MCF 10A (cell line): ENCODE measurements at regions not wholly inside any gene's neighbourhood (a gene's known extent, or its start where the extent isn't known, plus 50 kb on each side); places are given as distances from the start of the nearest gene placed in this dataset.
A peak's percentile ranks its signal among the peaks of the same experiment; 100 is the strongest.

Experiments used
- BruUV-seq: library from RNA; stranded (reverse); fragments of 400-500 nt; replicated peaks from 2 replicates; lab custom pipeline; 2021; lab: Mats Ljungman, UMichigan
- CTCF ChIA-PET: fragments of 300-600 bp; sonication (Branson Sonifier 250); formaldehyde crosslinking; extraction: SDS; loops from one replicate; lab custom pipeline; 2021; ENCODE audit warnings: antibody characterized with exemption, inconsistent platforms; lab: Yijun Ruan, JAX
- POLR2A ChIA-PET: fragments of 300-600, 350-650 bp; sonication (Branson Sonifier 250); formaldehyde crosslinking; extraction: SDS; loops from one replicate; lab custom pipeline; 2020; ENCODE audit warnings: antibody characterized with exemption, inconsistent platforms; lab: Yijun Ruan, JAX
- DNase-seq: peaks from one replicate; pipeline ENCODE4 v3.0.0-alpha.2; 2018; ENCODE audit not compliant: unreplicated experiment
- H3K27ac Mint-ChIP-seq: one replicate; pipeline ENCODE4 v1.8.0; 2022; ENCODE audit warnings: mild to moderate bottlenecking, low read depth, mixed read lengths; ENCODE audit not compliant: unreplicated experiment
- H3K27me3 Mint-ChIP-seq: one replicate; pipeline ENCODE4 v1.8.0; 2022; ENCODE audit warnings: mixed read lengths; ENCODE audit not compliant: insufficient read depth, unreplicated experiment
- H3K36me3 Mint-ChIP-seq: one replicate; pipeline ENCODE4 v1.8.0; 2022; ENCODE audit warnings: mild to moderate bottlenecking, moderate library complexity, mixed read lengths; ENCODE audit not compliant: insufficient read depth, unreplicated experiment
- H3K4me1 Mint-ChIP-seq: one replicate; pipeline ENCODE4 v1.8.0; 2022; ENCODE audit warnings: mixed read lengths; ENCODE audit not compliant: insufficient read depth, unreplicated experiment
- H3K4me3 Mint-ChIP-seq: one replicate; pipeline ENCODE4 v1.8.0; 2022; ENCODE audit warnings: mild to moderate bottlenecking, moderate library complexity, mixed read lengths; ENCODE audit not compliant: unreplicated experiment
- H3K9me3 Mint-ChIP-seq: one replicate; pipeline ENCODE4 v1.8.0; 2022; ENCODE audit warnings: mixed read lengths; ENCODE audit not compliant: unreplicated experiment
- intact Hi-C: fragments of 100-400 bp; cut with micrococcal nuclease; formaldehyde crosslinking; loops from 2 replicates; pipeline ENCODE4 v1.14.1; 2022
- TF ChIP-seq, protein P1 (sequence below): fragments of 200-600 bp; IDR thresholded peaks from one replicate; pipeline ENCODE4 v1.8.0; 2022; ENCODE audit warnings: antibody characterized with exemption, mild to moderate bottlenecking; ENCODE audit not compliant: unreplicated experiment

DNA sequence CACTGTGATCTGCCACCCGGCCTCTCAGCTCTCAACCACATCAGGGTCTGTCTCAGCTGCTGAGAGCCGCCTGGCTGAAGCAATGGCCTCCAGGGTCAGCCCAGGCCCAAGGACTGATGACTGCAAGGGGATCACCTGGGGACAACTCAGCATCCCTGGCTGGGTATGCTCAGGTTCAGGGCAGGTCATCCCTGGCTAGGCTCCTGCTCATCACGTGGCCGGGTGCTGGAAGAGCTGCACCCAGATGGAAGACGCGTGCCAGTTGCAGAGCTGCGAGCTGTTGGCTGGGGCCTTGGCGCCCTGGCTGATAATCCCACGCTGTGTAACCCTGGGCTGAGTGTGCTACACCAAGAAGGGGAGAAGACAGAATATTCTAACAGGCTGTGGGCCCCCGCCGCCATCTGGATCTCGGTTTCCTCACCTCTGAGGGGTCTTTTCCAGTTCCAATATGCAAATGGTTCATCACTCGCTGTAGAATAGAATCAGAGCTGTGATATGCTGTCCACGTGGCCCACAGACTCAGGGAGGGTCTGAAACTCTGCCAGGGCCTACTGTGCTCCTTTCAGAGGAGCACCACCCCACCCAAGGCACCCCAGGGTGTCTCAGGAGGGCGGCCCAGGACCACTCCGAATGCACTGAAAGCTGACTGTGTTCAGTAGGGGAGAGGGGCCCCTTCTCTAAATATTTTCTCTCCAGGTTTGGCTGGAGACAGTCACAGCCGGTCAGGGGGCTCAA lies 338.8 kb downstream of the BCOR start:
- peaks cover 7% of the 10 kb centered on the region for H3K4me1 Mint-ChIP-seq
- no peak overlapping the region for H3K4me3 Mint-ChIP-seq
- TF ChIP-seq, protein P1, sequence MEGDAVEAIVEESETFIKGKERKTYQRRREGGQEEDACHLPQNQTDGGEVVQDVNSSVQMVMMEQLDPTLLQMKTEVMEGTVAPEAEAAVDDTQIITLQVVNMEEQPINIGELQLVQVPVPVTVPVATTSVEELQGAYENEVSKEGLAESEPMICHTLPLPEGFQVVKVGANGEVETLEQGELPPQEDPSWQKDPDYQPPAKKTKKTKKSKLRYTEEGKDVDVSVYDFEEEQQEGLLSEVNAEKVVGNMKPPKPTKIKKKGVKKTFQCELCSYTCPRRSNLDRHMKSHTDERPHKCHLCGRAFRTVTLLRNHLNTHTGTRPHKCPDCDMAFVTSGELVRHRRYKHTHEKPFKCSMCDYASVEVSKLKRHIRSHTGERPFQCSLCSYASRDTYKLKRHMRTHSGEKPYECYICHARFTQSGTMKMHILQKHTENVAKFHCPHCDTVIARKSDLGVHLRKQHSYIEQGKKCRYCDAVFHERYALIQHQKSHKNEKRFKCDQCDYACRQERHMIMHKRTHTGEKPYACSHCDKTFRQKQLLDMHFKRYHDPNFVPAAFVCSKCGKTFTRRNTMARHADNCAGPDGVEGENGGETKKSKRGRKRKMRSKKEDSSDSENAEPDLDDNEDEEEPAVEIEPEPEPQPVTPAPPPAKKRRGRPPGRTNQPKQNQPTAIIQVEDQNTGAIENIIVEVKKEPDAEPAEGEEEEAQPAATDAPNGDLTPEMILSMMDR = no peak
- peak overlapping the region; percentile 70 for H3K27ac Mint-ChIP-seq
- peaks cover 18% of the 10 kb centered on the region for H3K27me3 Mint-ChIP-seq
- H3K36me3 Mint-ChIP-seq = peaks cover 6% of the 10 kb centered on the region
- H3K9me3 Mint-ChIP-seq = no peaks in the 10 kb centered on the region
- ChIA-PET CTCF (interaction anchor here (0.8 to 1.2 kb wide), 2 partner anchors 20 to 28 kb away, joined by 3 read pairs; no protein-coding TSS in a partner anchor), POLR2A (interaction anchor here (0.6 to 0.7 kb wide), 3 partner anchors 53 to 339 kb away, joined by 3 read pairs; partner anchors contain the start of gene BCOR)
- BruUV-seq = no TSS peak
- DNase-seq = no peak
- intact Hi-C loops = loop anchor here (10.0 kb wide), 1 partner anchor 196 kb away; no protein-coding TSS in a partner anchor

DNA sequence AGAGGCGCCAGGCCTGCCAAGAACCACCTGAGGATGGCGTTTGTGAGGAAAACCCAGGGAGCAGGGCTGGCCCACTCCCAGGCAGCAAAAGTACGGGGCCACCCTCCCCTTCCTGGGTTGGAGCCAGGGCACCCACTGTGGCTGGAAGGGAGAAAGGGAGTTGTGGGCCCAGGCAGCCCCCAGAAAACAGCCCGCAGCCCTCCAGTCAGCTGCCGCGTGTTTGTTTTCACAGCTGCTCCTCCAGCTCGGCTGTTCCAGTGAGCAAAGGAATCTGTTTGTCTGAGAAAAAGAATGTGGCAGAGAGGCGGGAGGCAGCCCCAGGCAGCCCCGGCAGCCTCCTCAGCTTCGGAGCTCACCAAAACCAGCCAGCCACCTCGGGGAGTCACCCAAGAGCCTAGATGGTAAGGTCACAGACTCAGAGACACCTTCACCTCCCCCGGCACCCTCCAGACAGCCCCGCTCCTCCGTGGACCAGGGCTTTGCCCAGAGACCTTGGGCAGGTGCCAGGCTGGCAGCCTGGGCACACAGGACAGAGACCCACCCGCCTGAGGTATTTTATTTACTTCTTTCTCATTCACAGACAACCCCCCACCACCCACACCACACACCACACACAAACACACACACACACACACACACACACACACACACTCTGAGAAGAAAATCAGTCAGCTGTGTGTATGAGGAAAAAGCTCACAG lies 338.1 kb downstream of the BCOR start:
- Mint-ChIP-seq H3K27me3 (peaks cover 22% of the 10 kb centered on the region), H3K36me3 (peaks cover 6% of the 10 kb centered on the region)
- POLR2A ChIA-PET = interaction anchor here (0.7 to 1.0 kb wide), 3 partner anchors 21 to 54 kb away, joined by 3 read pairs; no protein-coding TSS in a partner anchor

DNA sequence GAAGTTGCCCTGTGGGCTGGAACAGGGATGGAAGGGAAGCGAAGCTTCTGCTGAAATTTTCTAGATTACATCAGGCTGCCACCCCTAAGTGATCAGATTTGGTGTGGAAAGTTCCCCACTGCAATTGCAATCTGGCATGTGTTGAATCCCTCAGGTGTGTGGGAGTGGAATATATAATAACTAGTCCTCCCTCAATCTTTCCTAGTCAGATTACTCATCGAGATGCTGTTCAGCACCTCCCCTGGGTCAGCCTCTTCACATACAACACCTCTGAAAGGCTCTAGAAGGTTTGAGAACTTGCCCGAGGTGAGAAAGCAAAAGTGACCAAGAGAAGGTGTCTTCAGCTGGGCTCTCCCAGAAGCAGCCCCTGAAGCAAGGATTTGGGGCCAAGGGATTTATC lies 336.8 kb downstream of the BCOR start:
- CTCF ChIA-PET = interaction anchor here (0.7 kb wide), 1 partner anchor 151 kb away, joined by 3 read pairs; no protein-coding TSS in a partner anchor
- TF ChIP-seq, protein P1 = no peak
- Mint-ChIP-seq H3K27me3 (peaks cover 35% of the 10 kb centered on the region), H3K27ac (no peak overlapping the region), H3K4me3 (no peak overlapping the region), H3K9me3 (no peaks in the 10 kb centered on the region), H3K4me1 (peaks cover 7% of the 10 kb centered on the region), H3K36me3 (peaks cover 6% of the 10 kb centered on the region)
- POLR2A ChIA-PET = no interaction called here
- no TSS peak for BruUV-seq
- intact Hi-C loops = no loop called here
- DNase-seq = no peak

More for the DNA sequence above, 338.1 kb downstream of the BCOR start:
- no peak overlapping the region for H3K4me3 Mint-ChIP-seq
- H3K9me3 Mint-ChIP-seq = no peaks in the 10 kb centered on the region
- TF ChIP-seq, protein P1 = no peak
- CTCF ChIA-PET = interaction anchor here (1.2 kb wide), 1 partner anchor 29 kb away, joined by 3 read pairs; no protein-coding TSS in a partner anchor
- intact Hi-C loops = loop anchor here (10.0 kb wide), 1 partner anchor 195 kb away; no protein-coding TSS in a partner anchor
- peak overlapping the region; percentile 70 for H3K27ac Mint-ChIP-seq
- peaks cover 7% of the 10 kb centered on the region for H3K4me1 Mint-ChIP-seq
- BruUV-seq = no TSS peak
- peak; percentile 29 for DNase-seq
